Skeletal muscle cell (primary cell): ENCODE measurements at regions not wholly inside any gene's neighbourhood (a gene's known extent, or its start where the extent isn't known, plus 50 kb on each side); places are given as distances from the start of the nearest gene placed in this dataset.
"Not testable (repeated sequence)": the region's sequence is repeated elsewhere in the genome, so short reads cannot be mapped to it uniquely, and the experiment has no call there.

Source experiments
- DNase-seq: peaks from one replicate; pipeline ENCODE4 v3.0.0-alpha.2; 2010; ENCODE audit warnings: low read depth
- H3K4me3 ChIP-seq: 2 replicates; pipeline ENCODE4 v1.5.1; 2011; ENCODE audit warnings: low read depth, mild to moderate bottlenecking, control low read depth, low read length, moderate library complexity

DNA sequence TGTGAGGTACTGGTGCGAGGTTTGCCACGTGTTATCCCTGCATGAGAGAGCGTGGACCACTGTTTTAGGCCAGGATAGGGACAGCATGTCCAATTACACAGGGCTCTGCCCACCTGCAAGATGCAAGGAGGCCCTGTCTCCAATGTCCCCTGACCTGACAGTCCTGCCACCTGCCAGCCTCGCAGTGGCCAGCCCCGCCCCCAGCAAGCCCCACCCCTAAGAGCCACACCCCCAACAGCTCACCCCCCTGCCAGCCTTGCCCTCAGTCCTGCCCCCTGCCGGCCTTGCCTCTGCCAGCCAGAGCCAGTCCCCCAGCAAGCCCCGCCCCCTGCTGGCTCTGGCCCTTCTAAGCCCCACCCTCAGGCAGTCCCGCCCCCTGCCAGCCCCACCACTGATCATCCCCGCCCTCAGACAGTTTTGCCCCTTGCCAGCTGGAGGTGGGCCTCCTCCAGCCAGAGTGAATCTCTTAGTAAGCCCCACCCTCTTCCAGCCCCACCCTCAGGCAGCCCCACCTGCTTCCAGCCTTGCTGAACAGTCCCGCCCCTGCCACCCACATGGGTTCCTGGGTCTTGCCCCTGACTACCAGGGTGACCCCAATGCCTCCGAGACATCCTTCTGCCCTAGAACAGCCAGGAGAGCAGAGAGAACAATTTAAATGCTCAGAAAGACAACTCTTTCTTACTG is 62.3 kb upstream of the DPP6 start:
- not testable (repeated sequence) for H3K4me3 ChIP-seq, DNase-seq

DNA sequence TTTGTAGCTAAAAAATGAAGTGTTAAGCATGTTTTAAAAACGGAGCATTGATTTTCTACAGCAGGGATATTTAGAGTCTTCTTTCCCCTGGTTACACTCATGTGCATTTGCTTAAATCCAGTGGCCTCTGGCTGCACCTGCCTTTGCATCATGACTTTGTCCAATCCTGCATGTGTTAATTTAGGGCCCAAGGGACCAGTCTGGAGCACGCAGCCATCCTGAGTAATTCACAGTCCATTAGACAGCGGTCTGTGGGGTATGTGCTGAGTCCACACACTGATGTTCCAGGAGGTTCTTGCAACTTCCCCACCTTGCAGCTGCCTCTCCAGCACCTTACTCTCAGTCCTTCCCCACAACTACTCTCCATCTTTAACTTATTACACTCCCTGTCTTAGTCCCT is 60.7 kb upstream of the DPP6 start:
- H3K4me3 ChIP-seq, DNase-seq: not testable (repeated sequence)

DNA sequence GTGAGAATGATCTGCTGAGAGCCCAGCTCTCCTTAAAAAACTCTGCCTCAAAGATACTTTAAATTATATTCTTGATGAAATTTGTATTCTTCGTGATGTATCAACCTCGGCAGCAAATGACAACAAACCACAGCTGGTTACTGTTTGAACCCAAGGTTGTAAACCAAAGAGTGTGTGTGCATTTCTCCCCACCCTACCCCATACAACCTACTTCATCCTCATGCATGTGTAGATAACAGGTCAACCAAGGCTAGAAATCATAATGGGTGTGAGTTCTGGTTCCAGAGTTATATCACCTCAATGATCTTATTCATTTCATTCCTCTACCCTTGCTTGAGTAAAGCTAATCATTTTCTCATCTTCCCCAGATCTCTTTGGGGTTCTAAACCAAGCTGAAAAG is 58.8 kb upstream of the DPP6 start:
- H3K4me3 ChIP-seq, DNase-seq: not testable (repeated sequence)

GRCh38 chr7:153998896-153999295 is 53.3 kb upstream of the DPP6 start:
- H3K4me3 ChIP-seq, DNase-seq: not testable (repeated sequence)
